Prostate gland (tissue), 2 donors: ENCODE measurements at regions not wholly inside any gene's neighbourhood (a gene's known extent, or its start where the extent isn't known, plus 50 kb on each side); places are given as distances from the start of the nearest gene placed in this dataset.

ENCODE experiments used
- CTCF ChIP-seq, 4 experiments: fragments of 200-600 bp in 2 of 4; fragments of 450-650 bp in 2 of 4; sonication (generic) in 2 of 4; IDR thresholded peaks; 1 replicate in 3 of 4; 2 replicates in 1 of 4; pipeline ENCODE4 v1.5.1; 2016 to 2019; ENCODE audit warnings: antibody characterized with exemption in 4 of 4, mild to moderate bottlenecking in 2 of 4, moderate library complexity in 2 of 4
- POLR2A ChIP-seq: fragments of 450-650 bp; IDR thresholded peaks from one replicate; pipeline ENCODE4 v1.6.1; 2016; ENCODE audit warnings: antibody characterized with exemption, mild to moderate bottlenecking
- POLR2AphosphoS5 ChIP-seq: sonication (generic); formaldehyde crosslinking; IDR thresholded peaks from one replicate; pipeline ENCODE4 v1.6.1; 2017; ENCODE audit warnings: antibody characterized with exemption

GRCh38 chr5:36406023-36406422, 104.3 kb upstream of the RANBP3L start:
- no peak for TF ChIP-seq CTCF (IDR thresholded peaks at IDR 0.05)
- TF ChIP-seq POLR2A = no peak
- no peak for TF ChIP-seq POLR2AphosphoS5
